Tibial nerve (tissue), 4 donors: ENCODE measurements at regions not wholly inside any gene's neighbourhood (a gene's known extent, or its start where the extent isn't known, plus 50 kb on each side); places are given as distances from the start of the nearest gene placed in this dataset.

Source experiments
- DNase-seq, 2 donors: peaks; one replicate each; pipeline ENCODE4 v3.0.0-alpha.2; 2019; ENCODE audit warnings: low spot score in 2 of 2
- H3K27ac ChIP-seq, 4 donors: fragments of 200-600 bp; sonication (generic) in 3 of 4; one replicate each; pipeline ENCODE4 v1.5.1; 2017 to 2019; ENCODE audit warnings: mild to moderate bottlenecking in 1 of 4
- H3K27me3 ChIP-seq, 2 donors: fragments of 200-600 bp; sonication (generic) in 1 of 2; one replicate each; pipeline versions ENCODE4 v1.5.1 to v1.6.0; 2017 to 2019
- H3K36me3 ChIP-seq, 3 donors: fragments of 200-600 bp; sonication (generic); one replicate each; pipeline ENCODE4 v1.5.1; 2018 to 2019
- H3K4me1 ChIP-seq, 4 donors: fragments of 200-600 bp; sonication (generic) in 3 of 4; one replicate each; pipeline ENCODE4 v1.5.1; 2017 to 2019
- H3K4me3 ChIP-seq, 4 donors: fragments of 200-600 bp; sonication (generic) in 3 of 4; one replicate each; pipeline ENCODE4 v1.5.1; 2017 to 2019; ENCODE audit warnings: mild to moderate bottlenecking in 1 of 4, moderate library complexity in 1 of 4
- H3K9me3 ChIP-seq, 4 donors: fragments of 200-600 bp; sonication (generic) in 3 of 4; one replicate each; pipeline ENCODE4 v1.5.1; 2017 to 2019
- EP300 ChIP-seq, 2 donors: sonication (generic); formaldehyde crosslinking; IDR thresholded peaks; one replicate each; pipeline ENCODE4 v1.6.1; 2017; ENCODE audit warnings: antibody characterized with exemption in 2 of 2, mild to moderate bottlenecking in 1 of 2
- POLR2A ChIP-seq, 2 donors: fragments of 450-650 bp; IDR thresholded peaks; one replicate each; pipeline ENCODE4 v1.6.1; 2017; ENCODE audit warnings: antibody characterized with exemption in 2 of 2, mild to moderate bottlenecking in 2 of 2, moderate library complexity in 2 of 2
- WGBS, 2 donors: methylation state at CpG; one replicate each; pipeline ENCODE4 v1.1.5; 2018; 5-methylcytosine and 5-hydroxymethylcytosine counted together
- TF ChIP-seq, protein P1 (sequence below), 5 experiments: fragments of 200-600 bp in 3 of 5; fragments of 450-650 bp in 2 of 5; sonication (generic) in 3 of 5; IDR thresholded peaks; one replicate each; pipeline ENCODE4 v1.5.1; 2016 to 2019; ENCODE audit warnings: antibody characterized with exemption in 5 of 5, mild to moderate bottlenecking in 3 of 5, moderate library complexity in 2 of 5

DNA sequence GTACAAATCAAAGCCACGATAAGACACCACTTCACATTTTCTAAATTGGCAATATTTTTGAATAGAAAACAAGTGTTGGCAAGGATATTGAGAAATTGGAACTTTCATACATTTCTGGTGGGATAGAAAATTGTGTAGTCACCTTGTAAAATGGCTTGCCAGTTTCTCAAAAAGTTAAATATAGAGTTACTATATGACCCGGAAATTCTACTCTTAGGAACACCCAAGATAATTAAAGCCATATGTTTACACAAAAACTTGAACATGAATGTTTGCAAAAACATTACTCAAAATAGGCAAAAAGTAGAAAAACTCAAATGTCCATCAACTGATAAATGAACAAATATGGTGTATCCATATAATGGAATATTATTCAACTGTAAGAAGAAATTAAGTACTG is 552.5 kb downstream of the TBC1D4 start:
- no peaks in the 10 kb centered on the region for H3K4me1 ChIP-seq
- no peaks in the 10 kb centered on the region for H3K36me3 ChIP-seq
- WGBS, 2 donors = 56 to 60% methylated on average over 2 of the region's 2 CpGs
- no peak overlapping the region for H3K4me3 ChIP-seq
- peaks cover 0 to 3% (median 1%) of the 10 kb centered on the region in 4 donors for H3K9me3 ChIP-seq
- no peak for DNase-seq
- no peak overlapping the region for H3K27ac ChIP-seq
- H3K27me3 ChIP-seq = no peaks in the 10 kb centered on the region
- TF ChIP-seq POLR2A (IDR thresholded peaks at IDR 0.05) (no peak), EP300 (IDR thresholded peaks at IDR 0.05) (no peak)
- TF ChIP-seq, protein P1, sequence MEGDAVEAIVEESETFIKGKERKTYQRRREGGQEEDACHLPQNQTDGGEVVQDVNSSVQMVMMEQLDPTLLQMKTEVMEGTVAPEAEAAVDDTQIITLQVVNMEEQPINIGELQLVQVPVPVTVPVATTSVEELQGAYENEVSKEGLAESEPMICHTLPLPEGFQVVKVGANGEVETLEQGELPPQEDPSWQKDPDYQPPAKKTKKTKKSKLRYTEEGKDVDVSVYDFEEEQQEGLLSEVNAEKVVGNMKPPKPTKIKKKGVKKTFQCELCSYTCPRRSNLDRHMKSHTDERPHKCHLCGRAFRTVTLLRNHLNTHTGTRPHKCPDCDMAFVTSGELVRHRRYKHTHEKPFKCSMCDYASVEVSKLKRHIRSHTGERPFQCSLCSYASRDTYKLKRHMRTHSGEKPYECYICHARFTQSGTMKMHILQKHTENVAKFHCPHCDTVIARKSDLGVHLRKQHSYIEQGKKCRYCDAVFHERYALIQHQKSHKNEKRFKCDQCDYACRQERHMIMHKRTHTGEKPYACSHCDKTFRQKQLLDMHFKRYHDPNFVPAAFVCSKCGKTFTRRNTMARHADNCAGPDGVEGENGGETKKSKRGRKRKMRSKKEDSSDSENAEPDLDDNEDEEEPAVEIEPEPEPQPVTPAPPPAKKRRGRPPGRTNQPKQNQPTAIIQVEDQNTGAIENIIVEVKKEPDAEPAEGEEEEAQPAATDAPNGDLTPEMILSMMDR (IDR thresholded peaks at IDR 0.05) = no peak

DNA sequence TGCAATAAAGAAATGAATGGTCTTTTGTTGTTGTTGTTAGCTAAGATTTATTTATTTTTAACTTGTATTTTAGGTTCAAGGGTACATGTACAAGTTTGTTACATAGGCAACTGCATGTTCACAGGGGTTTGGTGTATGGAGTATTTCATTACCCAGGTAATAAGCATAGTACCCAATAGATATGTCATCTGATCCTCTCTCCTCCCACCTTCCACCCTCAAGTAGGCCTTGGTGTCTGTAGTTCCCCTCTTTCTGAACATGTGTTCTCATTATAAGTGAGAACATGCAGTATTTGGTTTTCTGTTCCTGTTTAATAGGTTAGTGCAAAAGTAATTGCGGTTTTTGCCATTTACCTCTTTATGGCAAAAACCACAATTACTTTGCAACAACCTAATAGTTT is 554.1 kb downstream of the TBC1D4 start:
- TF ChIP-seq, protein P1 (IDR thresholded peaks at IDR 0.05) = no peak
- TF ChIP-seq POLR2A (IDR thresholded peaks at IDR 0.05) (no peak), EP300 (IDR thresholded peaks at IDR 0.05) (no peak)
- DNase-seq = no peak
- Histone ChIP-seq H3K36me3 (no peaks in the 10 kb centered on the region), H3K27me3 (no peaks in the 10 kb centered on the region), H3K4me3 (no peak overlapping the region), H3K9me3 (peaks cover 0 to 5% (median 2%) of the 10 kb centered on the region in 4 donors), H3K27ac (no peak overlapping the region), H3K4me1 (no peaks in the 10 kb centered on the region)
- WGBS, 2 donors = 3 to 58% methylated on average over 1 of the region's 1 CpG

DNA sequence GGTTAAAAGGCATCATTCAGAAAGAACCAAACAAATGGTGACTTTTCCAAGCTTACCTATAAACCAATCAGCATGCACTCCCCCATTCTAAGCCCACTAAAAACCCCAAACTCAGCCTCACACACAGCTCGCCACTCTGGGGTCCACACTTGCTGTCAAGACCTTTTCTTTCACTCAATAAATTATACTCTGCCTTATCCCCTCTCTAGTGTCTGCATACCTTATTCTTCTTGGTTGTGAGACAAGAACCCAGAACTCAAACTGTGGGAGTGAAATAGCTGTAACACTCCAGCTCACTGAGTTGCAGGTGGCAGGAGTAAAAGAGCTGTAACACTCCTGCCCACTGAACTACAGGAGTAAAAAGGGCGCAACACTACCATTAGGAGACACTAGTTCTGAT is 559.0 kb downstream of the TBC1D4 start:
- no peak overlapping the region for H3K27ac ChIP-seq
- H3K4me3 ChIP-seq = no peak overlapping the region
- no peaks in the 10 kb centered on the region for H3K4me1 ChIP-seq
- 83 to 90% methylated on average over 2 of the region's 2 CpGs for WGBS, 2 donors
- no peaks in the 10 kb centered on the region for H3K36me3 ChIP-seq
- TF ChIP-seq POLR2A (IDR thresholded peaks at IDR 0.05) = no peak
- TF ChIP-seq EP300 (IDR thresholded peaks at IDR 0.05) = no peak
- TF ChIP-seq, protein P1 (IDR thresholded peaks at IDR 0.05) = no peak
- H3K27me3 ChIP-seq = no peaks in the 10 kb centered on the region
- DNase-seq = no peak
- peaks cover 0 to 7% (median 2%) of the 10 kb centered on the region in 4 donors for H3K9me3 ChIP-seq

DNA sequence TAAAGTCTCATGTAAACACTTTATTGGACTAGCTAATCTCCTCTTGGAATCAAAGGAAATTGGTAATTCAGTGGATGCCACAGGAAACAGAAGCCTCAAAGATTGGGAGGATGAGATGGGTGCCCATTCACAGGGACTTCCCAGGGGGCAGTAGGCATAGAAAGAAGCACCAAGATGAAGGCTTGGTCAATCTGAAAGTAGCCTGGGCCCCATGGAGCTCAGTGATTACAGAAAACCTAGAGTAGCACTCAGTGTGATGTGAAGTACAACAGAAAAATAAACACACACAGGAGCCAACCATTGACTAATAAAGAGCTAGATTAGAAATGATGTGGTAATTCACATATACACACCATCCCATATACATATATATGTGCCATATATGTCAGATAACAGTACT is 560.6 kb downstream of the TBC1D4 start:
- Histone ChIP-seq H3K4me3 (no peak overlapping the region), H3K27ac (no peak overlapping the region), H3K36me3 (no peaks in the 10 kb centered on the region), H3K9me3 (peaks cover 0 to 5% (median under 1%) of the 10 kb centered on the region in 4 donors), H3K4me1 (no peaks in the 10 kb centered on the region), H3K27me3 (no peaks in the 10 kb centered on the region)
- DNase-seq = no peak
- TF ChIP-seq, protein P1 (IDR thresholded peaks at IDR 0.05) = no peak
- TF ChIP-seq POLR2A (IDR thresholded peaks at IDR 0.05) (no peak), EP300 (IDR thresholded peaks at IDR 0.05) (no peak)

DNA sequence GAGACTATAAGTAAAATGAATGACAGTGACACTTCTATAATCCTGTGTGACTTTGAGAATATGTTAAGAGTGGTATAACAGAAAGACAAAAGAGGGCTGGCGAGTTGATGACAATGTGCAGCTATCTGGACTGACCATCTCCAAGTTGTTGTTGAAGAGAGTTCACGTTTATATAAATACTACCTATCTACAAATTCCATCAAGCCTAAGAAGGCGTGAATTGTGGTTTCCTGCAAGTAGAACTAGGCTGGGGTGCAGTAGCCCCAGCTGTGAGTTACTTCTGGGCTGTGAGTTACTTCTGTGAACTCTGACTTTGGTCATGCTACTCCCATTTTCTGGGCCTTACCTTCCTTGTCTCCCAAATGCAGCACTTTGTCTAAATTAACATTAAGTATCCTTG is 561.0 kb downstream of the TBC1D4 start:
- TF ChIP-seq, protein P1 (IDR thresholded peaks at IDR 0.05) = no peak
- TF ChIP-seq POLR2A (IDR thresholded peaks at IDR 0.05) (no peak), EP300 (IDR thresholded peaks at IDR 0.05) (no peak)
- Histone ChIP-seq H3K9me3 (peaks cover 0 to 5% (median 0%) of the 10 kb centered on the region in 4 donors), H3K4me3 (no peak overlapping the region), H3K36me3 (no peaks in the 10 kb centered on the region), H3K27ac (no peak overlapping the region), H3K27me3 (no peaks in the 10 kb centered on the region), H3K4me1 (no peaks in the 10 kb centered on the region)
- DNase-seq = no peak
- WGBS, 2 donors = 76 to 79% methylated on average over 3 of the region's 3 CpGs
